WTC11 (cell line): ENCODE measurements at regions not wholly inside any gene's neighbourhood (a gene's known extent, or its start where the extent isn't known, plus 50 kb on each side); places are given as distances from the start of the nearest gene placed in this dataset.

ENCODE experiments used
- ATAC-seq: fragments of 200-7000 bp; cut with Tn5 transposase; 2 replicates; pipeline ENCODE4 v1.10.0; 2021; ENCODE audit warnings: mild to moderate bottlenecking, moderate library complexity
- CTCF ChIA-PET: fragments of 300-600 bp; sonication (Branson Sonifier 250); formaldehyde crosslinking; loops from one replicate; lab custom pipeline; 2021; ENCODE audit warnings: antibody characterized with exemption; lab: Charles Lee
- POLR2A ChIA-PET: fragments of 350-600 bp; sonication (Branson Sonifier 250); formaldehyde crosslinking; loops from one replicate; lab custom pipeline; 2021; ENCODE audit warnings: antibody characterized with exemption; lab: Charles Lee
- DNase-seq: peaks from one replicate; pipeline ENCODE4 v3.0.0; 2021; ENCODE audit warnings: low spot score
- H3K27ac Mint-ChIP-seq: 2 replicates; pipeline ENCODE4 v1.8.0; 2021; ENCODE audit warnings: mixed read lengths
- H3K27me3 Mint-ChIP-seq: 2 replicates; pipeline ENCODE4 v1.8.0; 2021; ENCODE audit warnings: low read depth, mild to moderate bottlenecking, moderate library complexity, mixed read lengths
- H3K36me3 Mint-ChIP-seq: 2 replicates; pipeline ENCODE4 v1.8.0; 2021; ENCODE audit warnings: mixed read lengths
- H3K4me1 Mint-ChIP-seq: 2 replicates; pipeline ENCODE4 v1.8.0; 2022; ENCODE audit warnings: mixed read lengths
- H3K4me3 Mint-ChIP-seq: 2 replicates; pipeline ENCODE4 v1.8.0; 2021; ENCODE audit warnings: mild to moderate bottlenecking, moderate library complexity, mixed read lengths
- H3K9me3 Mint-ChIP-seq: 2 replicates; pipeline ENCODE4 v1.8.0; 2021; ENCODE audit warnings: mixed read lengths
- CBFB ChIP-seq: sonication (generic); formaldehyde crosslinking; IDR thresholded peaks from 2 replicates; pipeline ENCODE4 v1.8.1; 2022; ENCODE audit warnings: mild to moderate bottlenecking, low read depth, missing genetic modification reagents
- ESRRA ChIP-seq: sonication (generic); formaldehyde crosslinking; IDR thresholded peaks from 2 replicates; pipeline ENCODE4 v1.8.1; 2022; ENCODE audit warnings: mild to moderate bottlenecking, missing genetic modification reagents, borderline replicate concordance
- FOXJ3 ChIP-seq: sonication (generic); formaldehyde crosslinking; IDR thresholded peaks from 2 replicates; pipeline ENCODE4 v1.9.0; 2021; ENCODE audit warnings: missing genetic modification reagents, mild to moderate bottlenecking, borderline replicate concordance
- FOXP4 ChIP-seq: sonication (generic); formaldehyde crosslinking; IDR thresholded peaks from 2 replicates; pipeline ENCODE4 v1.8.0; 2022; ENCODE audit warnings: mild to moderate bottlenecking, missing genetic modification reagents
- GABPB1 ChIP-seq: sonication (generic); formaldehyde crosslinking; IDR thresholded peaks from 2 replicates; pipeline ENCODE4 v1.8.1; 2023; ENCODE audit warnings: mild to moderate bottlenecking, missing genetic modification reagents
- GRHL2 ChIP-seq: fragments of 250-450 bp; sonication (Bioruptor Pico); IDR thresholded peaks from 2 replicates; pipeline ENCODE4 v1.8.0; 2022; ENCODE audit warnings: mild to moderate bottlenecking, moderate library complexity; ENCODE audit not compliant: insufficient replicate concordance, severe bottlenecking
- HMGA2 ChIP-seq: fragments of 250-450 bp; sonication (Bioruptor Pico); IDR thresholded peaks from 2 replicates; pipeline ENCODE4 v1.4.0; 2021; ENCODE audit warnings: mild to moderate bottlenecking, moderate library complexity
- KAT7 ChIP-seq: sonication (generic); formaldehyde crosslinking; IDR thresholded peaks from 2 replicates; pipeline ENCODE4 v1.8.1; 2023; ENCODE audit warnings: missing genetic modification reagents, mild to moderate bottlenecking, borderline replicate concordance
- NFE2L1 ChIP-seq: sonication (generic); formaldehyde crosslinking; IDR thresholded peaks from 2 replicates; pipeline ENCODE4 v1.8.1; 2023; ENCODE audit warnings: missing genetic modification reagents
- NR1H2 ChIP-seq: sonication (generic); formaldehyde crosslinking; IDR thresholded peaks from 2 replicates; pipeline ENCODE4 v1.9.0; 2021; ENCODE audit warnings: mild to moderate bottlenecking, moderate library complexity, missing genetic modification reagents
- SP1 ChIP-seq: sonication (generic); formaldehyde crosslinking; conservative IDR thresholded peaks from 2 replicates; pipeline ENCODE4 v1.8.1; 2022; ENCODE audit warnings: missing genetic modification reagents
- STAT6 ChIP-seq: sonication (generic); formaldehyde crosslinking; conservative IDR thresholded peaks from 2 replicates; pipeline ENCODE4 v1.8.1; 2023; ENCODE audit warnings: mild to moderate bottlenecking, low read depth, missing genetic modification reagents, moderate library complexity
- TP53 ChIP-seq: sonication (generic); formaldehyde crosslinking; IDR thresholded peaks from 2 replicates; pipeline ENCODE4 v1.8.1; 2023; ENCODE audit warnings: mild to moderate bottlenecking, missing genetic modification reagents
- ZBTB21 ChIP-seq: sonication (generic); formaldehyde crosslinking; IDR thresholded peaks from 2 replicates; pipeline ENCODE4 v1.8.1; 2023; ENCODE audit warnings: mild to moderate bottlenecking, missing genetic modification reagents, borderline replicate concordance
- ZMAT4 ChIP-seq: fragments of 250-450 bp; sonication (Bioruptor Pico); IDR thresholded peaks from 2 replicates; pipeline ENCODE4 v1.9.0; 2021; ENCODE audit warnings: mild to moderate bottlenecking
- ZNF281 ChIP-seq: sonication (generic); formaldehyde crosslinking; IDR thresholded peaks from 2 replicates; pipeline ENCODE4 v1.8.0; 2023; ENCODE audit warnings: mild to moderate bottlenecking, missing genetic modification reagents
- ZNF416 ChIP-seq: fragments of 250-450 bp; sonication (Bioruptor Pico); IDR thresholded peaks from 2 replicates; pipeline ENCODE4 v1.9.0; 2021; ENCODE audit warnings: mild to moderate bottlenecking, inconsistent platforms
- ZSCAN18 ChIP-seq: fragments of 250-450 bp; sonication (Bioruptor Pico); IDR thresholded peaks from 2 replicates; pipeline ENCODE4 v2.1.2; 2022; ENCODE audit warnings: mild to moderate bottlenecking, moderate library complexity

- TF ChIP-seq SP1 (no peak), TP53 (CRISPR knock-in tag) (no peak), ZBTB21 (CRISPR knock-in tag) (no peak), ZMAT4 (CRISPR knock-in tag) (no peak), FOXJ3 (CRISPR knock-in tag) (no peak), ZNF281 (CRISPR knock-in tag) (no peak), NR1H2 (CRISPR knock-in tag) (no peak), CBFB (CRISPR knock-in tag) (no peak), ESRRA (CRISPR knock-in tag) (no peak)
Measured at GRCh38 chr16:8247993-8248392, 342.3 kb downstream of the TMEM114 start (continued).

- H3K4me3 Mint-ChIP-seq: no peak overlapping the region
- ATAC-seq: no peak
Measured at GRCh38 chr16:8243981-8244380, 346.3 kb downstream of the TMEM114 start.

More at GRCh38 chr16:8243981-8244380, 346.3 kb downstream of the TMEM114 start:
- no peak for DNase-seq
- peaks cover 74% of the 10 kb centered on the region for H3K36me3 Mint-ChIP-seq
- no peak for TF ChIP-seq STAT6
- TF ChIP-seq ZNF416 (CRISPR knock-in tag): no peak
- no peak for TF ChIP-seq ZSCAN18 (CRISPR knock-in tag)
- no peak for TF ChIP-seq NFE2L1
- no peak for TF ChIP-seq TP53 (CRISPR knock-in tag)
- no peak for TF ChIP-seq KAT7 (CRISPR knock-in tag)
- TF ChIP-seq HMGA2 (CRISPR knock-in tag): no peak
- TF ChIP-seq ZMAT4 (CRISPR knock-in tag): no peak
- no peak for TF ChIP-seq FOXP4
- no peak for TF ChIP-seq GRHL2 (CRISPR knock-in tag)
- no peak for TF ChIP-seq ZBTB21 (CRISPR knock-in tag)
- TF ChIP-seq GABPB1 (CRISPR knock-in tag): no peak
- POLR2A ChIA-PET: no interaction called here
- H3K9me3 Mint-ChIP-seq: peaks cover 88% of the 10 kb centered on the region
- CTCF ChIA-PET: no interaction called here
- H3K4me1 Mint-ChIP-seq: no peaks in the 10 kb centered on the region
- no peaks in the 10 kb centered on the region; the same call in none of the 2 replicates for H3K27me3 Mint-ChIP-seq
- H3K27ac Mint-ChIP-seq: no peak overlapping the region
